ENCODE measurements at regions not wholly inside any gene's neighbourhood (a gene's known extent, or its start where the extent isn't known, plus 50 kb on each side); places are given as distances from the start of the nearest gene placed in this dataset.
"Not testable (repeated sequence)": the region's sequence is repeated elsewhere in the genome, so short reads cannot be mapped to it uniquely, and the experiment has no call there.

- no peak for DNase-seq (ENCODE audit: low read depth in 2 of 3, low spot score in 2 of 3)
These were observed 69.5 kb upstream of the PSME4 start for GRCh38 chr2:54040250-54040649.

GRCh38 chr2:54038835-54039234 lies 68.0 kb upstream of the PSME4 start:
- no peak for DNase-seq (ENCODE audit: low read depth in 2 of 3, low spot score in 2 of 3)

GRCh38 chr2:54031288-54031687 lies 60.5 kb upstream of the PSME4 start:
- not testable (repeated sequence) for DNase-seq (ENCODE audit: low read depth in 2 of 3, low spot score in 2 of 3)

GRCh38 chr2:54030806-54031205 lies 60.0 kb upstream of the PSME4 start:
- DNase-seq (ENCODE audit: low read depth in 2 of 3, low spot score in 2 of 3), result no peak

GRCh38 chr2:54030396-54030741 lies 59.6 kb upstream of the PSME4 start:
- no peak for DNase-seq (ENCODE audit: low read depth in 2 of 3, low spot score in 2 of 3)

- no peak for DNase-seq (ENCODE audit: low read depth in 2 of 3, low spot score in 2 of 3)
These were observed 59.1 kb upstream of the PSME4 start for GRCh38 chr2:54029721-54030395.

GRCh38 chr2:54025463-54026075 lies 54.8 kb upstream of the PSME4 start:
- not testable (repeated sequence) for DNase-seq (ENCODE audit: low read depth in 2 of 3, low spot score in 2 of 3)

GRCh38 chr2:54024576-54024975 lies 53.8 kb upstream of the PSME4 start:
- no peak for DNase-seq (ENCODE audit: low read depth in 2 of 3, low spot score in 2 of 3)

GRCh38 chr2:54021702-54022101 lies 50.9 kb upstream of the PSME4 start:
- DNase-seq (ENCODE audit: low read depth in 2 of 3, low spot score in 2 of 3), result no peak

- no peak for DNase-seq (ENCODE audit: low read depth in 2 of 3, low spot score in 2 of 3)
These were observed 50.1 kb upstream of the PSME4 start for GRCh38 chr2:54020793-54021414.

Measured in hematopoietic multipotent progenitor cell (in vitro differentiated cells).